H1 (cell line): ENCODE measurements at regions not wholly inside any gene's neighbourhood (a gene's known extent, or its start where the extent isn't known, plus 50 kb on each side); places are given as distances from the start of the nearest gene placed in this dataset.

ENCODE experiments used
- CTCF ChIA-PET: fragments of 300-600 bp; sonication (Branson Sonifier 250); formaldehyde crosslinking; loops from one replicate; lab custom pipeline; 2021; ENCODE audit not compliant: partially characterized antibody; lab: Charles Lee
- POLR2A ChIA-PET: fragments of 300-600 bp; sonication (Branson Sonifier 250); formaldehyde crosslinking; loops from one replicate; lab custom pipeline; 2021; ENCODE audit warnings: inconsistent platforms; ENCODE audit not compliant: partially characterized antibody; lab: Charles Lee
- DNase-seq, 2 experiments: peaks; one replicate each; pipeline versions ENCODE4 v3.0.0 to v3.0.0-alpha.2; 2010 to 2022; ENCODE audit warnings: low spot score in 2 of 2, low read depth in 1 of 2, mixed read lengths in 1 of 2
- FAIRE-seq: peaks from 2 replicates; lab custom pipeline; 2011; peaks lifted over from hg19 to GRCh38; lab: Jason Lieb, UNC
- H2AFZ ChIP-seq: 2 replicates; pipeline ENCODE4 v1.8.1; 2012; ENCODE audit warnings: low read length, inconsistent platforms
- H2AK5ac ChIP-seq: 2 replicates; pipeline ENCODE4 v1.6.1; 2013; ENCODE audit warnings: low read depth, low read length
- H2BK120ac ChIP-seq: replicated peaks from 2 replicates; pipeline ENCODE3; 2013; ENCODE audit warnings: low read depth, low read length, inconsistent platforms
- H2BK12ac ChIP-seq: 2 replicates; pipeline ENCODE4 v1.6.1; 2013; ENCODE audit warnings: low read depth, low read length
- H2BK15ac ChIP-seq: 2 replicates; pipeline ENCODE4 v1.6.1; 2013; ENCODE audit warnings: low read length
- H2BK20ac ChIP-seq: 2 replicates; pipeline ENCODE4 v1.6.1; 2013; ENCODE audit warnings: low read length
- H2BK5ac ChIP-seq: 2 replicates; pipeline ENCODE4 v1.6.1; 2013; ENCODE audit warnings: low read depth, low read length
- H3K14ac ChIP-seq: 2 replicates; pipeline ENCODE4 v1.6.1; 2013; ENCODE audit warnings: inconsistent platforms; ENCODE audit not compliant: insufficient read length
- H3K18ac ChIP-seq: 2 replicates; pipeline ENCODE4 v1.6.1; 2013; ENCODE audit warnings: low read length; ENCODE audit errors: extremely low read depth
- H3K23ac ChIP-seq: 2 replicates; pipeline ENCODE4 v1.6.1; 2013; ENCODE audit warnings: inconsistent platforms; ENCODE audit not compliant: insufficient read length
- H3K23me2 ChIP-seq: 2 replicates; pipeline ENCODE4 v1.6.1; 2013; ENCODE audit warnings: low read depth, low read length
- H3K27ac ChIP-seq: 2 replicates; pipeline ENCODE4 v1.6.1; 2011; ENCODE audit warnings: low read depth, low read length, inconsistent platforms
- H3K27me3 ChIP-seq, 4 experiments: replicated peaks in 1 of 4; 1 replicate in 1 of 4; 2 replicates in 3 of 4; pipeline versions ENCODE4 v1.6.1 to v1.8.1; 2011 to 2013; ENCODE audit warnings: low read length in 3 of 4, mild to moderate bottlenecking in 3 of 4, inconsistent platforms in 2 of 4, mixed read lengths in 2 of 4, moderate library complexity in 1 of 4; ENCODE audit not compliant: control insufficient read depth in 3 of 4, insufficient read depth in 3 of 4; ENCODE audit errors: extremely low read depth in 1 of 4
- H3K36me3 ChIP-seq, 4 experiments: 2 replicates each; pipeline versions ENCODE4 v1.6.1 to v1.8.1; 2011 to 2013; ENCODE audit warnings: mild to moderate bottlenecking in 4 of 4, low read length in 3 of 4, moderate library complexity in 2 of 4, control low read depth in 1 of 4, inconsistent platforms in 1 of 4; ENCODE audit not compliant: insufficient read depth in 4 of 4, control insufficient read depth in 2 of 4
- H3K4ac ChIP-seq: replicated peaks from 2 replicates; pipeline ENCODE3; 2013; ENCODE audit warnings: low read length, low read depth, mixed read lengths, inconsistent platforms; ENCODE audit not compliant: insufficient read length
- H3K4me1 ChIP-seq, 4 experiments: replicated peaks in 1 of 4; 1 replicate in 1 of 4; 2 replicates in 3 of 4; pipeline versions ENCODE4 v1.6.1 to v1.8.1; 2011 to 2013; ENCODE audit warnings: low read length in 3 of 4, inconsistent platforms in 2 of 4, mixed read lengths in 1 of 4; ENCODE audit not compliant: insufficient read depth in 4 of 4, control insufficient read depth in 3 of 4
- H3K4me2 ChIP-seq, 2 experiments: 2 replicates each; pipeline versions ENCODE4 v1.6.1 to v1.8.1; 2011 to 2013; ENCODE audit warnings: low read depth in 2 of 2, low read length in 2 of 2, control low read depth in 1 of 2, inconsistent platforms in 1 of 2, mild to moderate bottlenecking in 1 of 2; ENCODE audit not compliant: insufficient read depth in 1 of 2
- H3K4me3 ChIP-seq, 4 experiments: fragments of 200-600, 300-600 bp in 1 of 4; sonication (generic), shearing (Covaris generic), sonication (Bioruptor Twin) in 1 of 4; 2 replicates each; pipeline versions ENCODE4 v1.5.1 to v1.8.1; 2011 to 2016; ENCODE audit warnings: low read length in 4 of 4, low read depth in 3 of 4, control low read depth in 2 of 4, inconsistent platforms in 2 of 4, mild to moderate bottlenecking in 2 of 4, mixed read lengths in 1 of 4, moderate library complexity in 1 of 4; ENCODE audit not compliant: insufficient read depth in 2 of 4; ENCODE audit errors: extremely low read depth in 1 of 4
- H3K56ac ChIP-seq: replicated peaks from 2 replicates; pipeline ENCODE3; 2013; ENCODE audit warnings: low read depth, mild to moderate bottlenecking, mixed read lengths, low read length, inconsistent platforms; ENCODE audit not compliant: insufficient read length
- H3K79me1 ChIP-seq: 2 replicates; pipeline ENCODE4 v1.6.1; 2013; ENCODE audit warnings: low read depth, low read length, control low read depth
- H3K79me2 ChIP-seq, 2 experiments: 2 replicates each; pipeline versions ENCODE4 v1.6.1 to v1.8.1; 2012 to 2013; ENCODE audit warnings: low read length in 2 of 2, mild to moderate bottlenecking in 2 of 2, inconsistent platforms in 1 of 2; ENCODE audit not compliant: insufficient read depth in 2 of 2, control insufficient read depth in 1 of 2
- H3K9ac ChIP-seq, 4 experiments: replicated peaks in 1 of 4; 1 replicate in 1 of 4; 2 replicates in 3 of 4; pipeline versions ENCODE4 v1.6.1 to v1.8.1; 2011 to 2013; ENCODE audit warnings: low read depth in 3 of 4, low read length in 3 of 4, control low read depth in 2 of 4, mild to moderate bottlenecking in 2 of 4, moderate library complexity in 2 of 4, inconsistent platforms in 1 of 4; ENCODE audit errors: extremely low read depth in 1 of 4
- H3K9me3 ChIP-seq, 2 experiments: 2 replicates each; pipeline versions ENCODE4 v1.6.1 to v1.8.1; 2012 to 2013; ENCODE audit warnings: mild to moderate bottlenecking in 2 of 2, moderate library complexity in 2 of 2, control low read depth in 1 of 2, inconsistent platforms in 1 of 2, low read depth in 1 of 2, low read length in 1 of 2, mixed read lengths in 1 of 2; ENCODE audit not compliant: insufficient read depth in 2 of 2
- H4K20me1 ChIP-seq, 2 experiments: replicated peaks in 1 of 2; 2 replicates each; pipeline versions ENCODE3 to v1.8.1; 2011 to 2013; ENCODE audit warnings: inconsistent platforms in 2 of 2, low read length in 2 of 2, mild to moderate bottlenecking in 1 of 2; ENCODE audit not compliant: insufficient read depth in 2 of 2, control insufficient read depth in 1 of 2
- H4K5ac ChIP-seq: 2 replicates; pipeline ENCODE4 v1.6.1; 2013; ENCODE audit warnings: low read length, low read depth, mixed read lengths, inconsistent platforms; ENCODE audit not compliant: insufficient read length
- H4K8ac ChIP-seq: 2 replicates; pipeline ENCODE4 v1.8.0; 2013; ENCODE audit warnings: mild to moderate bottlenecking, moderate library complexity, low read length, inconsistent platforms; ENCODE audit not compliant: insufficient read depth; ENCODE audit errors: extremely low read depth
- H4K91ac ChIP-seq: replicated peaks from 2 replicates; pipeline ENCODE3; 2013; ENCODE audit warnings: low read length, mixed read lengths, inconsistent platforms; ENCODE audit not compliant: insufficient read length
- CBX8 ChIP-seq: fragments of 300-800, 300-1000 bp; sonication (generic); IDR thresholded peaks from 2 replicates; pipeline ENCODE4 v1.7.1; 2016; ENCODE audit warnings: low read depth, low read length, borderline replicate concordance
- CHD1 ChIP-seq: IDR thresholded peaks from 2 replicates; pipeline ENCODE4 v1.6.1; 2012; ENCODE audit warnings: low read depth, low read length, improper control_type of control experiment
- EGR1 ChIP-seq: IDR thresholded peaks from 2 replicates; pipeline ENCODE4 v1.6.1; 2011; ENCODE audit warnings: low read depth, low read length, borderline replicate concordance
- HDAC6 ChIP-seq: IDR thresholded peaks from one replicate; pipeline ENCODE4 v1.7.1; 2012; ENCODE audit warnings: low read depth, mild to moderate bottlenecking, inconsistent platforms, low read length, moderate library complexity
- NANOG ChIP-seq: IDR thresholded peaks from 2 replicates; pipeline ENCODE4 v1.6.1; 2011; ENCODE audit warnings: low read length, low read depth, mild to moderate bottlenecking, inconsistent platforms; ENCODE audit not compliant: insufficient read depth, poor library complexity, severe bottlenecking
- POLR2A ChIP-seq, 2 experiments: IDR thresholded peaks; 1 replicate in 1 of 2; 2 replicates in 1 of 2; pipeline ENCODE4 v1.6.1; 2011; ENCODE audit warnings: low read depth in 2 of 2, low read length in 2 of 2, mild to moderate bottlenecking in 2 of 2; ENCODE audit errors: control extremely low read depth in 1 of 2
- SP4 ChIP-seq: IDR thresholded peaks from 2 replicates; pipeline ENCODE4 v1.6.1; 2012; ENCODE audit warnings: low read length, inconsistent platforms
- ZNF274 ChIP-seq: IDR thresholded peaks from 2 replicates; pipeline ENCODE4 v1.7.0; 2012; ENCODE audit warnings: low read length, borderline replicate concordance; ENCODE audit errors: extremely low read depth
- WGBS, 2 experiments: shearing (Covaris generic) in 1 of 2; methylation state at CpG; one replicate each; pipeline versions ENCODE4 v1.1.6 to v1.1.7; 2013 to 2015; ENCODE audit warnings: low lambda C conversion rate in 2 of 2, mixed read lengths in 2 of 2, inconsistent platforms in 1 of 2, low coverage in 1 of 2, missing lambda C conversion rate in 1 of 2; ENCODE audit not compliant: insufficient replicate concordance in 2 of 2, insufficient coverage in 1 of 2, insufficient read length in 1 of 2; ENCODE audit errors: extremely low coverage in 1 of 2, missing lambda C conversion rate in 1 of 2; 5-methylcytosine and 5-hydroxymethylcytosine counted together

DNA sequence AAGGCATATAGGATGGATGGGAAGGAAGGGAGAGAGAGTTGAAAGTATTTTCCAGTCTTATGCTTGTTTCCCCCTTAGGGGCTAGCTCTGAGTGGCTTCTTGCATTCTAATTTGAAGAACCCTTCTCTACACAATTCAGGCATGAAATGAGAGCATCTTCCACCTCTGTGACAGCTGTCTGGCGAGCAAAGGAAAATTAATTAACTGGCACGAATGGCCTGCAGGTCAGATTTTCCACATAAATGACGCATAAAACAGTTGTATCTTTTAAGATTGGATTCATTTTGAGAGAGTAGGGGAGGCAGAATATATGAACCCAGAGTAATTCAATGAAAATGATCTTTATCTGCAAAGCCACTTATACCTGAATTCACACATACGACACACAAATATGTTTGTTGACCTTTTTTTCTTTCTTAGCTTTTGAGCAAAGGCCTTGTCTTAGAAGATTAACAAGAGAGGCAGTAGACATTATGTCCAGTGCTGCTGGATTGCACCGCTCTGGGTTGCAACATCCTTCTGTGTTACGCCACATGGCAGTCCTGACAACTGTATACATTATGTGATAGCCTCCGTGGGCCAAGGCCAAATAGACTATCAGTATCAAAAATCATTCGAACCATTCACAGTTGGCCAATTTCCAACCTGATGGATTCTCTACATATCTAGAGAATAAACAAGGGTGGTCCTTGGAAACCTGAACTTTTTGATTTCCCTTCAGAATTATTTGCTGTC lies 173.0 kb upstream of the GOT2 start:
- H4K5ac ChIP-seq = no peak overlapping the region
- no peaks in the 10 kb centered on the region for H4K20me1 ChIP-seq
- no peak for TF ChIP-seq SP4
- no peak for TF ChIP-seq POLR2A (IDR thresholded peaks at IDR 0.05; ENCODE audit: control extremely low read depth in 1 of 2, low read depth in 2 of 2, low read length in 2 of 2)
- no peak for TF ChIP-seq NANOG
- TF ChIP-seq CBX8 = no peak
- no peak for TF ChIP-seq CHD1
- TF ChIP-seq ZNF274 = no peak
- TF ChIP-seq EGR1 = no peak
- no peak for TF ChIP-seq HDAC6
- H4K8ac ChIP-seq = no peak overlapping the region
- H3K4me3 ChIP-seq = no peak overlapping the region
- H2BK120ac ChIP-seq = no peak overlapping the region
- H3K27me3 ChIP-seq = no peaks in the 10 kb centered on the region
- H2BK12ac ChIP-seq = no peak overlapping the region
- H3K27ac ChIP-seq = no peak overlapping the region
- H3K79me2 ChIP-seq = no peaks in the 10 kb centered on the region
- no peaks in the 10 kb centered on the region for H3K79me1 ChIP-seq
- H3K18ac ChIP-seq = no peak overlapping the region
- H3K4me2 ChIP-seq = no peak overlapping the region
- no peak overlapping the region for H2BK20ac ChIP-seq
- FAIRE-seq (no peak), DNase-seq (no peak)
- no peak overlapping the region for H2BK5ac ChIP-seq
- H3K4me1 ChIP-seq = no peaks in the 10 kb centered on the region
- no peaks in the 10 kb centered on the region; the same call in 1 of the 2 replicates for H3K23me2 ChIP-seq
- H3K36me3 ChIP-seq = no peaks in the 10 kb centered on the region
- no peak overlapping the region for H3K9ac ChIP-seq
- no peak overlapping the region for H3K14ac ChIP-seq
- ChIA-PET CTCF (interaction anchor here (0.7 kb wide), 1 partner anchor 272 kb away, joined by 3 read pairs; no protein-coding TSS in a partner anchor), POLR2A (interaction anchor here (0.5 kb wide), 1 partner anchor 73 kb away, joined by 3 read pairs; no protein-coding TSS in a partner anchor)
- H3K4ac ChIP-seq = no peak overlapping the region
- no peak overlapping the region for H3K23ac ChIP-seq
- 96% methylated on average over 8 of the region's 8 CpGs; no CpG with 5 or more reads in 1 of the 2 experiments for WGBS, 2 experiments
- H4K91ac ChIP-seq = no peak overlapping the region
- H2BK15ac ChIP-seq = no peak overlapping the region
- no peak overlapping the region for H2AK5ac ChIP-seq
- H2AFZ ChIP-seq = no peak overlapping the region
- H3K9me3 ChIP-seq = no peaks in the 10 kb centered on the region
- no peak overlapping the region for H3K56ac ChIP-seq
